Hematopoietic multipotent progenitor cell treated with erythropoietin and hydrocortisone succinate and interleukin-3 and kit ligand, for 17 days (in vitro differentiated cells): ENCODE measurements at regions not wholly inside any gene's neighbourhood (a gene's known extent, or its start where the extent isn't known, plus 50 kb on each side); places are given as distances from the start of the nearest gene placed in this dataset.

Experiments used
- DNase-seq: peaks from one replicate; pipeline ENCODE4 v3.0.0-alpha.2; 2015; ENCODE audit warnings: low spot score

GRCh38 chr1:181430015-181430885, 53.1 kb upstream of the CACNA1E start:
- no peak for DNase-seq
